NCI-H146 treated with DMSO at 0.1 percent for 48 hours (cell line): ENCODE measurements at regions not wholly inside any gene's neighbourhood (a gene's known extent, or its start where the extent isn't known, plus 50 kb on each side); places are given as distances from the start of the nearest gene placed in this dataset.
"Not testable (repeated sequence)": the region's sequence is repeated elsewhere in the genome, so short reads cannot be mapped to it uniquely, and the experiment has no call there.

Experiments used
- DNase-seq: peaks from one replicate; lab custom pipeline; 2025; ENCODE audit not compliant: unreplicated experiment; lab: John Stamatoyannopoulos, UW

GRCh38 chr3:94398036-94398435 is 335.2 kb downstream of the NSUN3 start:
- no peak for DNase-seq

- DNase-seq, result no peak
Measured at GRCh38 chr3:94401466-94401865, 338.6 kb downstream of the NSUN3 start.

GRCh38 chr3:94402126-94402525 is 339.3 kb downstream of the NSUN3 start:
- DNase-seq, result no peak

GRCh38 chr3:94405258-94406035 is 342.6 kb downstream of the NSUN3 start:
- no peak for DNase-seq

GRCh38 chr3:94406595-94406994 is 343.7 kb downstream of the NSUN3 start:
- no peak for DNase-seq

GRCh38 chr3:94412936-94413335 is 350.1 kb downstream of the NSUN3 start:
- DNase-seq, result not testable (repeated sequence)

GRCh38 chr3:94413336-94414108 is 350.7 kb downstream of the NSUN3 start:
- no peak for DNase-seq

GRCh38 chr3:94414418-94414817 is 351.6 kb downstream of the NSUN3 start:
- no peak for DNase-seq

GRCh38 chr3:94416768-94417167 is 353.9 kb downstream of the NSUN3 start:
- DNase-seq, result no peak

- no peak for DNase-seq
Measured at GRCh38 chr3:94417963-94418455, 355.1 kb downstream of the NSUN3 start.

- no peak for DNase-seq
Measured at GRCh38 chr3:94420931-94421330, 358.1 kb downstream of the NSUN3 start.

GRCh38 chr3:94423578-94423977 is 360.7 kb downstream of the NSUN3 start:
- no peak for DNase-seq

- DNase-seq, result no peak
Measured at GRCh38 chr3:94429517-94429916, 366.7 kb downstream of the NSUN3 start.

GRCh38 chr3:94431876-94432570 is 369.2 kb downstream of the NSUN3 start:
- DNase-seq, result no peak

- DNase-seq, result no peak
Measured at GRCh38 chr3:94433811-94434210, 370.9 kb downstream of the NSUN3 start.

GRCh38 chr3:94440767-94441493 is 378.1 kb downstream of the NSUN3 start:
- no peak for DNase-seq

- DNase-seq, result no peak
Measured at GRCh38 chr3:94441494-94441847, 378.6 kb downstream of the NSUN3 start.

GRCh38 chr3:94453864-94454263 is 391.0 kb downstream of the NSUN3 start:
- no peak for DNase-seq

GRCh38 chr3:94459167-94459566 is 396.3 kb downstream of the NSUN3 start:
- DNase-seq, result no peak

GRCh38 chr3:94460931-94461330 is 398.1 kb downstream of the NSUN3 start:
- no peak for DNase-seq

GRCh38 chr3:94462931-94463330 is 400.1 kb downstream of the NSUN3 start:
- no peak for DNase-seq
